NCI-H2227 treated with DMSO at 0.1 percent for 48 hours (cell line): ENCODE measurements at regions not wholly inside any gene's neighbourhood (a gene's known extent, or its start where the extent isn't known, plus 50 kb on each side); places are given as distances from the start of the nearest gene placed in this dataset.

Experiments
- DNase-seq: peaks from one replicate; lab custom pipeline; 2025; lab: John Stamatoyannopoulos, UW

DNA sequence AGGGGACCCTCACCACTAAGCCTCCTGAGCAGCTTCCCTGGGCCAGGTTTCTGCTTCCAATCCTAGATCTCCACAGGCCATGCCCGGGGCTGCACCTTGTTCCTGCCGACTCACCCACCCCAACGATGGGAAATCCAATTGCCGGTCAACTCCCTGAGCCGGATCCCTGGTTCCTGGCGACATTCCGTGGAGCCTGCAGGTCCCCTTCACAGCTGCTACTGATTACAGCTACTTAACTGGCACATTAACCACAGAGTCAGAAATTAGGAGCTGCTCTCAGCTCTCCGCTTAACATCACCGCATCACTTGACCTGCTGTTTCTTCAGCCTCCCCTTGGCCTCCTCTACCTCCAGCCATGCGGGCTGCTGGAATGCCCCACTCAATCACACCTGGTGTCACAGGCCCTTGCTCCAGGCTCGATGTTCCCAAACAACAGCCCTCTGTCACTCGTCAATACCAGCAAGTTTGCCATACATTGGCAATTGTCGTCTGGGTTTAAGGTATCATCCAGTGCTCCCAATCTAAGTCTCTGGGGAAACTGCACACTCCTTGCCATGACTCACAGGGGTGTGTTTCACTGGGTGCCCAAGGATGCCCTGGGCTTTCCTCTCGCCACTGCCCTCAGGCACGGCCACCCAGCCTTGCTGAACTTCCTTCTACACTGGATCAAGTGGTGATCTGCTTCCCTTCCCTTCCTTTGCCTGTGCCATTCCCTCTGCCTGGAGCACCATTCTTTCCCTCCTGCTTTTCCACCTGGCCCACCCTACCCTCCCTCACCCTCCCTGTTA, 181.0 kb downstream of the MN1 start:
- DNase-seq = no peak

DNA sequence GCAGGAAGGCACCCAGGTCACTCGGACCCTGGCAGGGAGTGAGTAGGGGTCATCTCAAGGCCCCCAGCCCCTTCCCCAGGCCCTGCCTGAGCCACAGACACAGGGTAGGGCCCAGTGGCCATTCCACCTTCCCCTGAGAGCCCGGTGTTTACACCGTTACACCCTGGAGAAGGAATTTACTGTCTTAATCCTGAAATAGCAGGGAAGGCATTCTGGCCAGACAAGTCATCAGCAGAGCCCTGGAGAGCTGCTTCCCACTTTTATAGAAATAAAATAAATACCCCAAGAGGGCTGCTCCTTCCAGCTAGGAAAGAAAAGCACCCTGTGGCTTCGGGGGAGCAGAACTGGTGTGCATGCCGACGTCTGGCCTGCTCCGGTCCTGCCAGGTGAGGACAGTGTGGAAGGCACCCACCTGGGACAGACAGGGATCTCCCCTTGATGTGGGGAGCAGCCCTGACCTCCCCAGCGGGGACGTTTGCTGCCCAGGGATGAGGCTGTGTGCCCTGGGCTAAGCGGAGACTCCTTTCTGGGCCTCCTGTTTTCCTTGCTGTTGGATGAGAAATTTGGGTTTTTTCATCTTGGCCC, 180.0 kb downstream of the MN1 start:
- no peak for DNase-seq

DNA sequence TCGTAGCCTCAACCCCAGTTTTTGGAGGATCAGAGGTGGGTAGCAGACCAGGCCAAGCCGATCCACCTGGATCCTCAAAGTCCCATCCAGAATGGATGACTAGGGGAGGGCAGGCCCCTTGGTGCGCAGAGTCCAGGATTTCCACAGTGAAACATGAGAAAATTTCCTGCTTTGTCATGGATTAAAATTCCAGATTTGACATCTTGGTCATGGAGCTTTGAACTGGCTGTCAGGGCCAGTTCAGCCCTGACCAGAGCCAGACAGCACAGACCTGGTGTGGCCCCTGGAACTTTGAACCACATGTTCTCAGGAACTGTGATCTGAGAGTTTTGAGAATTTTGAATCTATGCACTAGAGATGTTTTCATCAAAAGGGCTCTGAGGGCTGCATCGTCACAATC, 177.5 kb downstream of the MN1 start:
- DNase-seq = no peak

DNA sequence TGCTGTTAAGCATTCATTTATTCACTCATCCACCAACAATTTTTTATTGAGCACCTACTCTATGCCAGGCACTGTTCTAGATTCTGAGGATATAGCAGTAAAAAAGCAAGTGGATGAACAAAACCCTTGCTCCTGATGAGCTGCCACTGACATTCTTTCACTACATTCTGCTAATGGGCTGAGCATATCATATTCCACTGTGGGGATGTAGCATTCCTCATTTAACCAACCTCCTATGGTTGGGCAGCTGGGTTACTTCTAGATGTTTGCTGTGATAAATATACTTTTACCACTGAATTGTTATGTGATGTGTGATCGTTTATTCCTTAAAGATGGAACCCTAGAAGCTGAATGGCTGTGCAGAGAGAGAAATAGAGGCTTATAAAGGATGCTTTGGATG, 176.9 kb downstream of the MN1 start:
- DNase-seq = no peak

DNA sequence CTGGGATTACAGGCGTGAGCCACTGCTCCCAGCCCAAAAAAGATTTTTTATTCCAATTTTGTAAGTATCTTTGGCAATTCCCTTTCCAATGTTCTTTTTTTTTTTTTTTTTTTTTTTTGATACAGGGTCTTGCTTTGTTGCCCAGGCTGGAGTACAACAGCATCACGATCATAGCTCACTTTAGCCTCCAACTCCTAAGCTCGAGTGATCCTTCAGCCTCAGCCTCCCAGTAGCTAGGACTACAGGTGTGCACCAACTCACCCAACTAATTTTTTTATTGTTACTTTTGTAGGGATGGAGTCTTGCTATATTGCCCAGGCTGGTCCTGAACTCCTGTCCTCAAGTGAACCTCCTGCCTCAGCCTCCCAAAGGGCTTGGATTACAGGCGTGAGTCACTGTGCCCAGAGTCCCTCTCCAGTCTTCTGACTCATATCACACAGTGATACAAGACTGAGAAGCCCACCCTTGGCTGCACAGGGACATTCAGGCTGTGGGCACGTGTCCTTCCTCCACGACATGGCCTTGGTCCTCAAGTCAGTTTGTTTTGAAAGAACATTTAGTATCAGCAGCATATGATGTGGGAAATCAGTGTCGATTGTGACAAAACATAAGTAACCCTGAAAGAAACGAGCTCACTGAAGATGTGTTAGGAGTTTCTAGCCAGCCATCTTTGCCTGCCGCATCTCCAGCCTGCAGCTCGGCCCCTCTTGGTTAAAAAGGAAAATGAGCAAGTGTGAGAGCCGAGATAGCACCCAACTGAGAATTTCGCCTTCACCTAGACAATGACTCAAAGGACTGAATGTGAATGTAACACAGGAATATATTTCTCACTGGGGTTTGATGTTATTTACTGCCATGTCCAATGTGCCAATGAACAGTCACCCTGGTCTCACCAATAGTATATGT, 175.5 kb downstream of the MN1 start:
- DNase-seq = no peak

DNA sequence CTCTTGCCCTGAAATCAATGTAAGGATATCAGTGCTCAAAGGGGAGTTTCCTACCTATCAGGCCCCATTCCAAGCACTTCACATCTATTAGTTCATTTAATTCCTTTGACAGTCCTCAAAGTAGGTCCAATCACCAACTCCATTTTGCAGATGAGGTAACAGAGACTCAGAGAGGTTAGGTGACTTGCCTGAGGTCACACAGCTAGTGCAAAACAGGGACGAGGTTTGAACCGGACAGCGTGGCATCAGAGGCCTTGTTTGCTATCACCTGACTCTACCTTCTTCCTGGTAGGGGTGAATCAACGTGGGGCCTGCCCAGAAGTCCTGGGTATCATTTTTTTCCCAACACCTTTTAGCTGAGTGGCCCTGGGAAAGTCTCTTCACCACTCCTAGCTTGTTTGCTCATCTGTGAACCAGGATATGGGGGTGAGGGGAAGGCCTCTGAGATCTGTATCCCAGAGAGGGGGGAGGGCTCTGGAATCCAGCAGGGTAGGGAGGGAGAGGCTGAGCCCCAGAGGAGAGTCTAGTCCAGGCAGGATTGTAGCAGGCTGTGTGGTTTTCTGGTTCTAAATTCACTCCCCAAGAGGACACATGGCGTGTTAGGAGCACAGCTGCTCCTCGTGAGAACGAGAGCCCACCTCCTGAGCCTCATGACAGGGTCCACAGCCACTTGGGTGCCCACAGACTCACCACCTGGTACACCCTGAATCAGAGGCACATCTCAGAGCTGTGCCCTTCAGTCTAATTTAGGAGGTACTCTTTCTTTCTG, 174.7 kb downstream of the MN1 start:
- DNase-seq = no peak

DNA sequence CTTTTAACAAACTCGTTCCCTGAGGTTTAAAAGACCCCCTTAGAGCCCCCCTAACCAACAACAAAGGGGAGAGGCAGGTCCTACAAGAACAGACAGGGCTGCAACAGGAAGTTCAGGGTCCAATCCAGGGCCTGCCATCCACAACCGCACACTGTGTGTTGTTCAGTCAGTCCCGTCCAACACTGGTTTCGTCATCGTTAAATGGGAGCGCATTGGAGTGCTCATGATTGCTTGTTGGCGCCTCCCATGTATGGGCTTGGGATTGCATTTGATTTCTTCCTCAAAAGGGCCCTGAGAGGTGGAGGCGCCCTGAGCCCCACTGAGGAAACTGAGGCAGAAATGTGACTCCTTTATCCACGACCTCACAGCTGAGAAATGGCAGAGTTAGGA, 174.1 kb downstream of the MN1 start:
- no peak for DNase-seq

DNA sequence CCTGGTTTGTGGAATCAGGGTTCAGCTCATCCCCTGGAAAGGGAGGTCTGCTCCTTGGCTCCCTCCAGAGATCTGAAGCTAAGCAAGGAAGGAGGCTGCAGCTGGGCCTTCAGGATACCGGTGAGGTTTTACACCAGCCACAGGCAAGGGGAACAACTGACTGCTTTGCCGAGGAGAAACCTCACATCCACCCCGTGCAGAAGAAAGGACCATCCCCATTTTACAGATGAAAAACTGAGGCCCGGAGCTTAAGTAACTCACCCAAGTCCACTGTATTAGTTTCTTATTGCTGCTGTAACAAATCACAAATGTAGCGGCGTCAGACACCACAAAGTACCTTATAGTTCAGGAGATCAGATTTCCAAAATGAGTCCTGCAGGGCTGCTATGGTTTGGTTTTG, 173.7 kb downstream of the MN1 start:
- DNase-seq = no peak

DNA sequence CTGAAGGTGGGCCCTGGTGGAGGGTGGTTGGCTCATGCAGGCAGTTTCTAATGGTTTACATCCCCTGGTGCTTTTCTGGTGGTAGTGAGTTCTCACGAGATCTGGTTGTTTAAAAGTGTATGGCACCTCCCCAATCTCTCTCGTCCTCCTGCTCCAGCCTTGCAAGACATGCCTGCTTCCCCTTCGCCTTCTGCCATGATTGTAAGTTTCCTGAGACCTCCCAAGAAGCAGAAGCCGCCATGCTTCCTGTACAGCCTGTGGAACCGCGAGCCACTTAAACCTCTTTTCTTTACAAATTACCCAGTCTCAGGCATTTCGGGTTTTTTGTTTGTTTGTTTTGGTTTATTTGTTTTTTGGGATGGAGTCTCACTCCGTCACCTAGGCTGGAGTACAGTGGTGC, 173.2 kb downstream of the MN1 start:
- DNase-seq = no peak

DNA sequence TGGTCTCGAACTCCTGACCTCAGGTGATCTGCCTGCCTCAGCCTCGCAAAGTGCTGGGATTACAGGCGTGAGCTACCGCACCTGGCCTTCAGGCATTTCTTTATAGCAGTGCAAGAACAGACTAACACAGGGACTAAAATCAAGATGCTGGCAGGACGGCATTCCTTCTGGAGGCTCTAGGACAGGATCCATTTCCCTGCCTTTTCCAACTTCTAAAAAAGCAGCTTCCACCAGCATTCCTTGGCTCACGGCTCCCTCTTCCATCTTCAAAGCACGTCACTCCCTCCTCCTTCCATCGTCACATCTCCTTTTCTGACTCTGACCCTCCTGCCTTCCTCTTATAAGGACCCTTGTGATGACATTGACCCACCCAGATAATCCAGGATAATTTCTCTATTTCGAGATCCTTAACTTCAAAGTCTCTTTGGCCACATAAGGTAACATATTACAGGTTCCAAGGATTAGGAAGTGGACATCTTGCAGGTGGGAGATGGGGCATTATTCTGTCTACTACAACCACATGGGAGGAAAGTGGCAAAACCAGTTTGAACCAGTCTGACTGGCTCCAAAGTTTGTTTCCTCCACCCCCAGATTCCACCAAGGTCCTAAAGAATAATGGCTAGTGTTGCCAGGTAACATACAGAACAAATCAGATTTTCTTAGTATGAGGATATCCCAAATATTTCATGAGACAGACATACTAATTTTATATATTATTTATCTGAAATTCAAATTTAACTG, 172.5 kb downstream of the MN1 start:
- DNase-seq = no peak

DNA sequence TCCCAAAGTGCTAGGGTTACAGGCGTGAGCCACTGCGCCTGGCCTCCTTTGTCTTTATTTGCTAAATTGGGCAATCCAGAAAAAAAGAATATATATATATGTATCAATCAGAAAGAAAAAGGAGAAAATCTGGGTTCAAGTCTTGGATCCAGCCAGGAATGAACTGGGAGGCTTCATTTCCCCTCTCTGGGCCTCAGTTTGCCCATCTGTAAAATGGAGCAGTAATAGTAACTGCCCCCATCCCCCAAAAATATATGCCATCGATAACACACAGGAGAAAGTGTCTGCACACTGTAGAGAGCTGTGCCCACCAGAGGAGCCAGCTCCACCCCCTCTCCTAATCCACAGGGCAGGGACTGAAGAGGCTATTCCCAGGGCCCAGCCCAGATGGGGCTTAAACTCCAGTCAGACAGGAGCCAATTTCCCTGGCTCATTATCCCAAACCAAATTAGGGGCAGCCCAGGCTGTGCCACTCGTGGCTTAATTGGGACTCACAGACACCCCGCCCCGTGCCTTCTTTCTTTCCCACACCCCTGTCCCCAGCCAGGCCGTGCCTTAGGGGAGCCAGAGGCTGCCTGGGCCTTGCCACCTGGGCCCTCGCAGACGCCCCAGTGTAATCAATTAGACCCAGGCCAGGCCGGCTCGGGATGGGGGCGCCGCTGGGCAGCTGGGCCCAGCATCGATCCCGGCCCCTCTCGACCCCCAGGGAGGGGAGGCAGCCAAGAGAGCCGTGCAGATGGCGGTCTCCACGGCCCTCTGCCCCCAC, 171.5 kb downstream of the MN1 start:
- DNase-seq = no peak

DNA sequence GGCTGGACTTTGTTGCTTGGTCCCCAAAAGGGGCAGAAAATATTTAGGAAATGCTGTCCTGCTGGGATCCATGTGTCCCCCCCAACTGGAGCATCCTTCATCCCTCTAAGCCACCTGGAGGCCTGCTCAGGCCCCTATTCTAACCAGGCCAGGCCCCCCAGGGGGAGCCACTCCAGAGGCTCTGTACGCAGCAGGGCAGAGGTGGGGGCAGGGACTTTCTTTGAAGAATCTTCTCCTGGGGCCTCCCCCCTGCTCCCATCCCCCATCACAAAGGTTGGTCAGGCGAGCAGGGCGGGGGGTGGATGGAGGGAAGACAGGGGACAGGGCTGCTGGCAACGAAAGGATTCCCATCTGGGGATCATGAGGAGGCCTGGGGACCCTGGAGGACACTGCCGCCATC, 170.8 kb downstream of the MN1 start:
- no peak for DNase-seq

DNA sequence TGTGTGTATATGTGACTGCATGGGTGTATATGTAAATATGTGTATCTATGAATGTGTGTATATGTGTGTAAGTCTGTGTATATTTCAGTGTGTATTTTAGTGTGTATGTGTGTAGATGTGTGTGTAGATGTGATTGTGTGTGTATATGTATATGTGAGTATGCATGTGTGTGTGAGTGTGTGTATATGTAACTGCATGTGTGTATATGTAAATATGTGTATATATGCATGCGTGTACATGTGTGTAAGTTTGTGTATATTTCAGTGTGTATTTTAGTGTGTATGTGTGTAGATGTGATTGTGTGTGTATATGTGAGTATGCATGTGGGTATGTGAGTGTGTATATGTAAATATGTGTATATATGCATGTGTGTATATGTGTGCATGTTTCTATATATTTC, 169.9 kb downstream of the MN1 start:
- no peak for DNase-seq

DNA sequence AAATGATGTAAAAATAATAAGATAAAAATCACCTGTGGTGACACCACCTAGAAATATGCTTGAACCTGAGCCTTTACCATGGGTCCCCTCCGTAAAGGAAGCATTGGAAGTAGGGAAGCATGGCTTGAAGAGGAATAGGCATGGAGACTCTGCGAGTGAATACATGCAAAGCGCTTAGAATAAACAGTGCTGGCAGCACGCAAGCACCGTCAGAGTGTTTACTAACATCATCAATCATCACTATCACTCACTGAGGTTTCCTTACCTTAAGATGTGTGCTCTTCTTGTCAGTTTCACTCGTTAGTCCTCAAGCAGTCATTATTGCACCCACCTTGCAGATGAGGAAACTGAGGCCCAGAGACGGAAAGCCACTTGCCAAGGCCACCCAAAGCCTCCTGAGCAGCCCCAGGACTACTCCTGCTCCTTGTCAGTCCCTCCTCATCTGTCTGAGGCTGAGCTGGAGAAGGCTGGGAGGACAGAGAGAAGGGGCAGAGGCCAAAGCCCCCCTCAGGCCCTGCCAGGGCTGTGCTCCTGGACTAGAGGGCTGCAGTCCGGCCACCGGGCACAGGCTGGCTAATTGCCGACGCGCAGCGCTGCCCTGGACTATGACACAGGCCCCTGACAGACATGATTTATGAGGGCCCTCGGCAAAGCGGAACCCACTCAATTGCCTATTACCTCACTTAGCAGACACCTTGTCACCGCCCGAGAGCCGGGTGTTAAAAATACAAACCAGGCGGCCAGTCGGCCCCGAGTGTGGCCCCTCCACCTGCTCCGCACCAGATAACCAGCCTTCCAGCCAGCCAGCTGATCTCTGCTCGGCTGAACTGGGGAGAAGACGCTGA, 168.9 kb downstream of the MN1 start:
- DNase-seq = peak; percentile 27

DNA sequence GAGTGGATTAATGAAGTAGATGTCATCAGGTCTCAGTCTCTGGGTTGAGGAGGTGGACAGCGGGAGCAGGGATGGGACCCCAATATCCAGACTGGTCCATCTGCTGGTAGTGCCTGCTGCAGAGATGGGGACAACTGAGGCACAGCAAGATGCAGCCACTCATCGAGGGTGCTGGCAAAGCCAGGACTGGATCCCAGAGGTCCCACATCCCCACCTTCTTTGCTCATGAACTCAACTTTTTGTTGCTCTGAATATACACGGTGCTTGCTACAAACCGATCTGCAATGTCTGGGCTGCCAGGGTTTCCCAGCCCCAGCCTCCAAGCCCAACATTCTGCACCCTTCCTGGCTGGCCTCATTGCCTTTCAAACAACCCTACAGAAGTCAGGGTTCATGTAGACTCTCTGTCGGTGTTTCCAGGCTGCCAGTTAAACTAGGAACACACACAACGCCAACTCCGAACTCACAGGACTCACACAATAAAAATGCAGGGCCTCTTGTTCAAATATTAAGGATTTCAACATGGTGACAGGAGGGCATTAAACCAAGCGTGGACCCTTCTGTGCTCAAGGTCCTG, 168.2 kb downstream of the MN1 start:
- no peak for DNase-seq

DNA sequence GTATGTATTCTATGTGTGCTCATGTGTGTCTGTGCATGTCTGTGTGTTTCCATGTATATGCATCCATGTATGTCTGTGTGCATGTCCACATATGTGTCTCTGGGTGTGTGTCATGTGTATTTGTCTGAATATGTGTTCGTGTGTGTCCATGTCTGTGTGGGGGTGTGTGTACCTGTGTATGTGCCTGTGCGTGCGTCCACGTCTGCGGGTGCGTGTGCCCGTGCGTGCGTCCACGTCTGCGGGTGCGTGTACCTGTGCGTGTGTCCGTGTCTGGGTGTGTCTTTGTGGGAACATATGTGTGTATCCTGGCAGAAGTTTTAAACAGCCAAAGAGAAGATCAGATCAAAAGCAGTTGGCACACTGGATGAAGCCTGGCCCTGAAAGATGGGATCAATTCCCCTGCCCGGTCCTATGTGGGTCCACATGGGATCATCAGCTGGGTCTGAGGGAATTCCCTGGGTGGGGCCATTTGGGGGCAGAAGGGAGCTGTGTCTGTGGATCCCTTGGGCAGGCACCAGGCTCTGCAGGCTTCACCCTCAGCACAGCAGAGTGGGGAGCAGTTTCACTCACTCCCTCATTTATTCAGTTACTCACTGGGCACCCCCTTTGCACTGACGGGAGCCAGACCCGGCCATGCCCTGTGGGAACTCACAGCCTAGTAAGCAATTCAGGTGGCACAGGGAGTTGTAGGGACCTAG, 167.4 kb downstream of the MN1 start:
- no peak for DNase-seq

DNA sequence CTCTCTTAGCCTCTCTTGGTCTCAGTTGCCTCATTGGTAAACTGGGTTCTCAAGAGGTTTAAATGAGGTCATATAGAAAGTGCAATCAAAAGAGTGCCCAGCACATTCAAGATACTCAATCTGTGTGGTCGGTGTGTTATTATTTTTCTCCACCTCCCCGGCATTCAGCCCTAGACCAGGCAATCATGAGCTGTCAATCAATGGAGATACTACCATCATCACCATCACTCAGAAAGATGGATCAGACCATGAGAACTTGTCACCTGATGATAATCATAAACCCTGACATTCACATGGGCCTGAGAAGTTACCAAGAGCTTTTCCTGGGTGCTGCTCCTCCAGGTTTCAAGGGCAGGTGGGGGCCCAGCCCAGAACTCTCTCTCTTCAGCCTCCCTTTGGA, 166.1 kb downstream of the MN1 start:
- no peak for DNase-seq

DNA sequence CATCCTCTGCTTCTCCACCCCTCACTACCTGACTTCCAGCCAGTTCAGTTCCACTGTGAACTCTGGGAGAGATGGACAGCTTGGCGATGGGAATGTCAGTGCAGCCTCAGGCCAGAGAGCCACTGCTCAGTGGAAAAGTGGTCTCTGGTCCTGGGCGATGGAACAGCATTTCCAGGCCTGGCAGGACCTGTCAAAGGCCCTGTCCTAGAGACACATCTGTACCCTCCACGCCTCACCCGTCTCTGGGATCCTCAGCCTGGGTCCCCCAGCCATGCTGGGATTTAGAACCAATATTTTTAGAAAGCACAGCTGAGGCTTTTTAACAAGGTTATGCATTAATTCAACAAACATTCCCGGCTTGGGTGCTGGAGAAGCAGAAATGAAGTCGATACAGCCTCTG, 165.7 kb downstream of the MN1 start:
- DNase-seq = no peak
